Globus pallidus (tissue), 1 donor: ENCODE measurements at regions not wholly inside any gene's neighbourhood (a gene's known extent, or its start where the extent isn't known, plus 50 kb on each side); places are given as distances from the start of the nearest gene placed in this dataset.
"Not testable (repeated sequence)": the region's sequence is repeated elsewhere in the genome, so short reads cannot be mapped to it uniquely, and the experiment has no call there.

Experiments used
- DNase-seq: peaks from one replicate; pipeline ENCODE4 v3.0.0-alpha.2; 2015; ENCODE audit warnings: low spot score

DNA sequence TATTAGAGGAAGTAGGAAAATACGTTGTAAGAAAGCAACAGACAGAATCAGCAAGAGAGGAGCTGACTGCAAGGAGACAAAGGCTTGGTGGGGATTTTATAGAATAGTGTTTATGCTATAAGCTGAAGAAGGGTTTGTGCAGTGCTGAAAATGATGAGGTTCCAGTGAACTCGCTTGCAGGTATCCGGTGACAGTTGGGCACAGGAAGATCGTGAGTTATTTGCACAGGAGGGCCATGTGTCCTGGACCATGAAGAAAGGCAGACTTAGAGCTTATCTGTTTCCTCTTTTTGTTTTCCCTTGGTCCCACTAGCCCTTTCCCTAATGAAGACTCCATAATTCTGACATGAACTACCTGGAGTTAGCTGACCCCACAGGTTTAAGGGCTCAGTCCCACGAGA lies 61.4 kb downstream of the NXNL2 start:
- no peak for DNase-seq

DNA sequence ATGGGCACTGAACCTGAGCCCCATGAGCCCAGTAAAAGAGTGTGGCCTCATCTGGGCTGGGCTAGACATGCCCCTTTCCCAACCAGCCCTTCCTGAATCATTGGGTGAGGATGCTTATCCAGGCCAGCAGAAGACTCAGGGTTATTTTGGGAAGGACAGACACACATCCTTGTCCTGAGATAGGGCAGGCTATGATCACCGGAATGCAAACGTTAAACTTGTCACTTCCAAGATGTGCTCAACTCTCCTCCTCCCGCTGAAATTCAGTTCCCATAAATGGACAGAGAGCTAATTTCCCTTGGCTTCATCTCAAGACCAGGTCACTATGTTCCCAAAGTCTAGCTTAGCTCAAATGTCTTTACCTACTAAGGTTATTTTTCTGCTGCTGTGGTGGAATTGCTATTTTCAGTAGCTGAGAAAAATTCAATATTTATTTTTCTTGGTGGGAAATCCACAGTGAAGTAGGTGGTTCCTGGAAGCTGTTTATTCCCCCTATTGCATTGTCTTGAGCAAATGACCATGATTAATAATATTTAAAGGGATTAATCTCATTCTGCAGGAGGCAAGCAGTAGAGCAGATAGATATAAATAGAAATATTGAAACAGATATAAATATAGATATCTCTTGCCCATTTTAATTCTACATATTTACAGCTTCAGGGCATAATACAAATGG lies 70.0 kb downstream of the NXNL2 start:
- DNase-seq: no peak

DNA sequence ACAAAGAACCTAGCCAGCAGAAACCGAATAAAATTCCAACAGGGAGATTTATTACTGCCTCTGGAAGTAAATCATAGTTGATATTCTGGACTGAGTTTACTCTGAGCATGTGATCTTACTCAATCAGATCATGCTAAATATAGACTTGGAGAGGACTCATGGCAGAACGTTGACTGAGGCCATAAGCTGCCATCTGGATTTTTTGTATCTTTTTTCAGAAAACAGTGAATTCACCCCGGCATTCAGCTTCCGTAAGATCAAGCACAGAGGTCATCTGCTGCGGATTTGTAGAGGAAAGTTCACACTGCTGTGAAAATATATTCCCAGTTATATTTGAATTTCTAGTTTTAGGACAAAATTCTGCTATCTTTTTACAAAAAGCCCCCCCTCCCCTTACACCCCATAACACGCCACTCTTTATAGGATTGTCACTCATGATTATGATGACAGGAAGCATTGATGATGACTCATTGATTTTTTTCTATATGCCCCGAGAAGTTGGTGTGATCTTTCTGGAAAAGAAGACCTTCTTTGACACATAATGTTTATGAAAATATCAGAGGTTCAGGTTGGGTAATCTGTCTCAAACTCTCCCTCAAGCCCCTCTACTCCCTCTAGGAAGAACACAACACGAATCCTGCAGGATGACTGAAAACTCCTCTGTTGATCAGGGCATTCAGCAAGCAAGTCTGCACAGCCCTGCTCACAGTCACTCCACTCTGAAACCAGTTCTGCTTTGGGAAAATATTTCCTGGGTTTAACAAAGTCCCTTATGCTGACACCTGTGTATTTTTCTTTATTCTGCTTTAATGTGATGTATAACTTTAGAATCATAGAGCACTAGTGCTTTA lies 70.8 kb downstream of the NXNL2 start:
- no peak for DNase-seq

DNA sequence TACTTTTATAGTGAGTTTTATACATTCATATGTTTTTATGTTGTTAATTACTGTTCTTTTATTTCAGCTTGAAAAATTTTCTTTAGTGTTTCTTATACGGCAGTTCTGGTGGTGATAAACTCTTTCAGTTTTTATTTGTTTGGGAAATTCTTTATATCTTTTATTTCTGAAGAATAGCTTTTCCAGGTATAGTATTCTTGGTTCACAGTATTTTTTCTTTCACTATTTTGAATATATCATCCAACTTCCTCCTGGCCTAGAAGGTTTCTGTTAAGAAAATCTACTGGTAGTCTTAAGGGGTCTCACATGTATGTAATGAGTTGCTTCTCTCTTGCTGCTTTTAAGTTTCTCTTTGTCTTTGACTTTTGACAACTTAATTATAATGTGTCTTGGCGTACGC lies 79.4 kb downstream of the NXNL2 start:
- no peak for DNase-seq

DNA sequence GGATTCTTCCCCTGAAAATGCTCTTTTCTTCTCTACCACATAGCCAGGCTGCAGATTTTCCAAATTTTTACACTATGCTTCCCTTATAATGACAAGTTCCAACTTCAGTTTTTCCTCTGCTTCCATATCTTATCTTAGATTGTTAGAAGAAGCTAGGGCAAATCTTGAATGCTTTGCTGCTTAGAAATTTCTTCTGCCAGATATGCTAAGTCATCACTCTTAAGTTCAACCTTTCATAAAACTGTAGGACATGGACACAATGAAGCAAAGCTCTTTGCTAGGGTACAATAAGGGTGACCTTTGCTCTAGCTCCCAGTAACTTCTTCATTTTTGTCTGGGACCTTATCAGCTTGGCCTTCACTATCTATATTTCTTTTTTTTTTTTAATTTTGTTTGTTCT lies 88.7 kb downstream of the NXNL2 start:
- DNase-seq: no peak

DNA sequence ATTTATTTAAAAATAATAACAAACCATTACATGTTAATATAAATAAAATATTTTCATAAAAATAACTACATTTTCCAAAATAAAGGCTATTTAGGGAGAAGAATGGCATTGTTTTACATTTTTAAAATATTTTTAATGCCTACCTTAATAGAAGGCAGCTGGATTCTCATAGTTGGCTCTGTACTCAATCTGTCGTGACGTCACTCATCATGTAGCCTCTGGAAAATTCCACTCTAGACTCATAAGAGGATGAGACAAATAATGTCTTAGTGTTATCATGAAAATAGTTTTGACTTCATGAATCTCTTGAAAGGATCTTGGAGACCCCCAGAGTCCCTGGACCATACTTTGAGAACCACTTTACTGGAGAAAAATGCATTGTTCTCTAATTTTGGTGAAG lies 93.1 kb downstream of the NXNL2 start:
- DNase-seq: no peak

DNA sequence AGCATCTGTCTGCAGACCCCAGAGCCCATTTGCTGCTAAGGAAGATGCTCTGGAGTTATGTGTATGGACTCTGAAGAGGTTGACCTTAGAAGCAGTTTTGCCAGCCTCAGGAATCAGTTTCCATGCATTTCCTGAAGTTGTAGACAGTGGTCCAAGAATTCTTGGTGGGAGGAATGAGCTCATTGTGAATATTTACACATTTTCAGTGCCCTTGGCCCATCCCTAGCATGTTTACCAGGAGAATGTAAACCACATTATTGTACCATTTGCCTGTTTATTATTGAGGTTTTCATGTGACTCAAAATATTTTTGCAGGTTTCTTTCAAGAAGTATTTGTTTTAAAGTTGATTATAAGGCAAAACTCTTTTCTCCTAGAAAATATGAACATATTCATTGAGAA lies 93.8 kb downstream of the NXNL2 start:
- DNase-seq: no peak

DNA sequence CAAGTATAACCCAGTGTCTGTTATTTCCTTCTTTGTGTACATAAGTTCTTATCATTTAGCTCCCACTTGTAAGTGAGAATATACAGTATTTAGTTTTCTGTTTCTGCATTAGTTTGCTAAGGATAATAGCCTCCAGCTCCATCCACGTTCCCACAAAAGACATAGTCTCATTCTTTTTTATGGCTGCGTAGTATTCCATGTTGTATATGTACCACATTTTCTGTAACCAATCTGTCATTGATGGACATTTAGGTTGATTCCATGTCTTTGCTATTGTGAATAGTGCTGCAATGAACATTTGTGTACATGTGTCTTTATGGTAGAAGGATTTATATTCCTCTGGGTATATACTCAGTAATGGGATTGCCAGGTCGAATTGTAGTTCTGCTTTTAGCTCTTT lies 95.6 kb downstream of the NXNL2 start:
- not testable (repeated sequence) for DNase-seq

DNA sequence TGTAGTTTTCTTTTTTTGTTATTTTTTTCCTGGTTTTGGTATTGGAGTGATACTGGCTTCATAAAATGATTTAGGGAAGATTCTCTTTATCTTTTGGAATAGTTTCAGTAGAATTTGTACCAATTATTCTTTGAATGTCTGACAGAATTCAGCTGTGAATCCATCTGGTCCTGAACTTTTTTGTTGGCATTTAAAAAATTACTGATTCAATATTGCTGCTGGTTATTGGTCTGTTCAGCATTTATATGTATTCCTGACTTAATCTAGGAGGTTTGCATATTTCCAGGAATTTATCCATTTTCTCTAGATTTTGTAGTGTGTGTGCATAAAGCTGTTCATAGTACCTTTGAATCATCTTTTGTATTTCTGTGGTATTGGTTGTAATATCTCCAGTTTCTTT lies 100.2 kb downstream of the NXNL2 start:
- no peak for DNase-seq

DNA sequence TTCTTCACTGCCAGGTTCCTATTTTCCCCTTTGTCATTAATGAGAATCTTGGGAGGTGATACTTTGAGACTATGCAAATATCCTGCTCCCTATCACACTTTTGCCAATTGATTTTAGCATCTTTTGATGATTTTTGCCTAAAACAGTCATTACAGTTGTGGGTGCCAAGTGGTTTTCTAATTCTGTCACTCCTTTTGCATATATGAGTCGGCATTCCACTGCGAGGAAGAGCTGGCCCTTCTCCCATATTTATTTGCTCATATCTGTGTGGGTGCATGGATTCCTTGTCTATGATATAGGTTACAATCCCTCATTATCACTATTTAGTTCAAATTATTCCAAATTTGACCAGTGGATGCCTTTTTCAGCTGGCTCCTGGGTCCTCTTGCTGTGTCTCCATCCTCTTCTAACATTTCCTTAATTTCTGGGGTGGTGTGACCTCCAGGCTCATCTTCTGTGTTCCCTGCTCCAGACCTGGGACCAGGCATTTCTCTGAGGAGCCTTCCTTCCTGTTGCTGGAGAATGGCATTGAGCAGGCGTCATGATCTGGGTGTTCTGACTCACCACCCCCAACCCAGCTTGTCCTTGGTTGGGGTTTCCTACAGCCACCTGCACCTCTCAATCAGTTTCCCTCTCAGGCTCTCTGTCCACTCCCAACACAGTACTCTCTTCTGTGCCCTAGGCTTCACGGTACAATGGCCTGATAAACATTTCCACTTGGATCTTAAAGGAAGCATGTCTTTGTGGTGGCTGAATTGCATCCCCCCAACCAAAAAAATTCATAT lies 106.7 kb downstream of the NXNL2 start:
- DNase-seq: no peak

DNA sequence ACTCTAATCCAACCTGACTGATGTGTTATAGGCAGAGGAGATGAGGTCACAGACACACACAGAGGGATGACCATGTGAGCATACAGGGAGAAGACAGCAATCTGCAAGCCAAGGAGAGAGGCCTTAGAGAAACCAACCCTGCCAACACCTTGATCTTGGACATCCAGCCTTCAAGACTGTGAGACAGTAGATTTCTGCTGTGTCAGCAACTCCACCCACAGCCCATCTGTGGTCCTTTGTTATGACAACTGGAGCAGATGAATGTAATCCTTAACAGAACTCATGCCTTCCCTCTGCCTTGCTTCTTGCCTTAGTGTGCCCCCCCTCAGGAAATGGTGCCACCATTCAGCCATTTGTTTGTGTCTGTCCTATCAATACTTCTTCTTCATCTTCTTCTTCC lies 107.4 kb downstream of the NXNL2 start:
- no peak for DNase-seq

DNA sequence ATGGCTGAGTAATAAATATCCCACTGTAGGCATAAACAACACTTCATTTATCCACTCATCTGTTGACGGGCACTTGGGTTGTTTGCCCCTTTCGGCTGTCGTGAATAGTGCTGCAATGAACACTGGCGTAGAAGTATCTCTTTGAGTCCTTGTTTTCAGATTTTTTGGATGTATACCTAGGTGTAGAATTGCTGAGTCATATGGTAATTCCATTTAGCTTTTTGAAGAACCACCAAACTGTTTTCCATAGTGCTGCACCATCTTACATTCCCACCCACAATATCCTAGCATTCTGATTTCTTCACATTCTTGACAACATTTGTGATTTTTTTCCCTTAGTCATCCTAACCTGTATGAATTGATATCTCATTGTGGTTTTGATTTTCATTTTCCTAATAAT lies 109.0 kb downstream of the NXNL2 start:
- DNase-seq: no peak

DNA sequence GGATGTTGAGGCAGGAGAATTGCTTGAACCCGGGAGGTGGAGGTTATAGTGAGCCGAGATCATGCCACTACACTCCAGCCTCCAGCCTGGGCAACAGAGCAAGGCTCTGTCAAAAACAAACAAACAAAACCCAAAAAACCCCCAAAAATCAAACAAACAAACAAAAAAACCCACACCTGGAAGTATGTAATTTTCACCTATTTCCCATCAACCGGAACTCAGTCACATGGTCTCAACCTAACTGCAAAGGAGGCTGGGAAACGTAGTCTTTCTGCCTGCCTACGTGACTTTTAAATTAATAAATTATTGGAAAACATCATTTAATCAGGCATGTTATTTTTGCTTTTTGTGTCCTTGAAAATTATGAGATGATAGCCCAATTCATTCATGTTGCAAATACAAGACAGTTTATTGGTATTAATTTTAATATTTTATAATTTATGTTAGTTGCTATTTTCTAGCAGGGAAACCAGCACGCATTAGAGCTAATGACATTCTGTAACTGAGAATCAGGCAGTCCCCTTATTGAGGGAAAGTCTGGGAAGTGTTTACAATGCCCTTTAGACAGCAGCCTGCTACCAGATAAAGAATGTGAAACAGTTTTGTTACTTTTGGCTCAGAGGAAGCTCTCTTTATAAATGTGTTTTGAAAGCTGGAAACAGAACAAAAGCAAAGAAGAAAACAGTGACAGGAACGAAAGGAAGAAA lies 110.3 kb downstream of the NXNL2 start:
- DNase-seq: no peak

DNA sequence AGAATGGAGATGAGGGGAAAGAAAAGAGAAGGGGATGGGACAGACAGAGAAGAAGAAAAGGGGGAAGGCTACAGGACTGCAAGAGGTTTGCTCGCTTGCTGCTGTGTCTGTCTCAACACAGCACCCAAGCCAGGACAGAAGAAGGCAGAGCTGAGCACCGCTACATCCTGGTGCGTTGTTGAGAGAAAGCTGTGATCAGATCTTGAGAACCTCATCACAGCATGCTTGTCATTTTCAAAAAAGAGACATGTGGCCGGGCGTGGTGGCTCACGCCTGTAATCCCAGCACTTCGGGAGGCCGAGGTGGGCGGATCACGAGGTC lies 110.9 kb downstream of the NXNL2 start:
- DNase-seq: no peak

DNA sequence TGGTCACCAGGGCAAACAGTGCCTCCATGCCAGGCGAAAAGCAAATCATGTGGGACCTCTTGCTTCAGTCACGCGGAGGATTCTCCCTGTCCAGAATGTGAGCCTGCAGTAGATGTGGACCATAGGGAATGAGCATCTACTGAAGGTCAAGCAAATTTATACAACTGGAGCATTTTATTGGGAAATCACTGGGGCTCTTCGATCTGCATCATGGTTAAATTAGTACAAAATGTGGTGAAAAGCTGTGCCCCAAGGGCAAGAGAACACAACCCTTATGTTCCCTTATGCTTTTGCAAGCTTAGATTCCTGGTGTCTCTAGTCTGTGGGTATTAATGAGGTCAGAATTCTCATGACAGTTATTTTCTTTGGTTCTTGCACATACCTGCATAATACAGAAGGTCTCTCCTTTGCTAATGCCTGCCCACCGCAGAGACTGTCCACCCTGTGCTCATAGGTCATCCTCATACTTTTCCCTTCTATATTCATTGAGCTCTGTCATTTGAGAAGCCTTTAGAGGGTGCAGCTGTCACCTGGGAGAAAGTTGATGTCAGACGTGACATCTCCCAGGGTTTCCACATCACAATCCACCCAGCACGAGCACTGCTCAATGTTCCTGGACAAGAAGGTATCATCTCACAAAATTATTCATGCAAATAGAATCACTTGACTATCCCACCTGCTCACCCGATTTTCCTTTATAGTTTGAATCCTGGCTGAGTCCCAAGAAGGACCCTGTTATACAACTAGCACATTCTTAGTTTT lies 111.7 kb downstream of the NXNL2 start:
- DNase-seq: no peak

DNA sequence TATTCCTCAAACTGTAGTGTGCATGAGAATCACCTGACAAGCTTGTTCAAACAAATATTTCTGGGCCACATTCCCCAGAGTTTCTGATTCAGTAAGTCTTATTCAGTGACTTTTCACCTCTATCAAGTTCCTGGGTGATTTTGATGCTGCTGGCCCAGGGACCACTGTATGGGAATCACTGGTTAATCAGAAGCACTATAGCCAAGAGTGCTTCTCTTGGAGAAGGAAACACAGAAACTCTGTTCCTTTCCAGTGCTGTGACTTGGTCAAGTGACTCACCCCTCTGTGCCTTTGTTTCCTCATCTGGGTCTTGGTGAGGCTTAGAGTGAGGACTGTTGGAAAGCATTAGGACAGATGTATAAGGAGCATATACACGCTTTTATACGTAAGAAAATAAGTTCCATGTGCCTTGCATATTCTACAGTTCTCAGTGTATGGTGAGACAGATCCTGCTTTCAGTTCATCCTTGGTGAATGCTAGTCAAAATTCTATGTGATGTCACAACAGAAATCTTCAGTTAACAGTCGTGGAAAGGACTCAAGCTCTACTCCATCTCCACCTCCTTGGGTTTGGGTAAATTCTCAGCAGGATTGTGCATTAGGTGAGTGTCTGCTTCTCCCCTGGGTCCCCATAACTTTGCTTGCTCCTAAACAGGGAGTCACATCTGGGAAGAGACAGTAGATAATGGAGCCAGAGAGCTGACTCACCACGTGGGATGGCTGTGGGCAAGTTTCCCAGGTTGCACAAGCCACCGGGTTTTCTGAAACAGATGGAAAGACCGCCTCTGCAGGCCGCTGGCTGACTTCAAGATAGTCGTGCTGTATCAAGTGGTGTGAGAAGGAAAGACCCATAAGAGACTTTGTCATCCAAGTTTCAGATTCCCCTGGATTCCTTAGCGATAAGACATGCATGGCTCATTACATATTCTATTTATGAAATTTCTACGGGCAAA lies 117.0 kb downstream of the NXNL2 start:
- DNase-seq: peak; percentile 20

DNA sequence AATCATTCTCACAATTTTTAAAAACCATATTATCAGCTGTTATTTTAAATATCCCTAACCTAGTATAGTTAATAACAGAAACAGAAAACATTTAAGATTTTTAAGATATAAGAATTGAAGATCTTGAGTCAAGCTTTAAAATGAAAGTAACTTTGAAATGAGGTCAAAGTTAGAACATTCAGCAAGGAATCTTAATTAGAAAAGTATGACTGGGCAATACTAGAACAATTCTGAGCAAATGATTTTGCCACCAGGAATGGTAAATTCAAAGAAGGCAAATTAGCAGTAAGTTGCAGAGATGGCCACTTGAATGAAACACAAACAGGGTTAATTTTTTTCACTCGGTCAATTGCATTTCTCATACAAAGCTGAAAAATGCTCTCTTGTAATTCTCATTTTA lies 117.9 kb downstream of the NXNL2 start:
- no peak for DNase-seq

DNA sequence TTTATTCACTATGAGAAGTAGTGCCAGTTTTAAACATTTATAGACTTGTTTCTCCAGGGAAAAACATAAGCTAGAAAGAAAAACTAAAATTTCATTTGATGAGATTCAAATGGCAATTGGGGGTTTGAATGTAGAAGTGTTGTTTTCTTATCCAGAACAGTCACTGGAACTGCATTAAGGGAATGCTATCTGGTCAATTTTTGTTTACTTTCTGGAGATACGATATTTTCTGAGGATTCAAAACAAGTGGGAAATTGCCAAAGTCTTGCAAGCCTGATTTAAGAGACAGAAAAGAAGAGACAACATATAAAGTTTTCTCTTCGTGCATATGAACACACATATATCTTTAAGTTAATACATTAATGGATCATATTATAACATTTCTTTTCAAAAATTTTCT lies 118.4 kb downstream of the NXNL2 start:
- DNase-seq: no peak

DNA sequence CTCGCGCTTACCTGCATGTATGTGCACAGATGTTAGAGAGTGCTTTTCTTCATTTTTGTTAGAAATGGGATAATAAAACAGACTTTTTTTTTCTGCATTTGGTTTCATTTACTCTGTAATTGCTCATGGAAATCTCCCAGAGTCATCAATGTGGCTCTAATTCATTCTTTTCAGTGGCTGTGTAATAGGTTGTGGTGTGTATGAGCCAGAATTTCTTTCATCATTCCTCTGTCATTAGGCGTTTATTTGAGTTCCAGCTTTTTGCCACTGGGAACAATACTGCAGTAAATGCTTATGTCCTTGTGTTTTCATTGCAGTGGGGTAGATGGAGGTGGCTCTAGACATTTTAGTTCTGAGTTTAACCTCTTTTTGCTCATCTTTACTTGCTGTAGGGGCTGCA lies 118.9 kb downstream of the NXNL2 start:
- no peak for DNase-seq

DNA sequence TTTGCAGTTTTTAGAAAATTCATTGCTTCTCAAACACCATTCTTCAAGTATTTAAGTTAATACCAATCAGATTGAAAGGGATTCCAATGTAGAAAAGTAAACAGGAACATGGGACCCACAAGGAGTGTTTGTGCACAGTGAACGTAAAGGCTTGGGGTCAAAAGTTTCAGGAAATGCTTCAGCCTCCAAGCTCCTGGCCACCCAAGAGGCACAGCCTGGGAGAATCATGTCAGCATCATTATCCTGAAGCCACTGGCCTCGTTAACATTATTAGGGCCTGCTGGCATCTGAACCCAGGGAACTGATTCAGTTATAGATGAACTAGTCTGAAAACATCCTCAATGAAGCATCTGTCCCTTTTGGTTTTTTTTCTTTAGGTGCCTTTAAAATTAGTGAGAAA lies 122.9 kb downstream of the NXNL2 start:
- DNase-seq: no peak
